Heart left ventricle (tissue), 16 donors: ENCODE measurements at regions not wholly inside any gene's neighbourhood (a gene's known extent, or its start where the extent isn't known, plus 50 kb on each side); places are given as distances from the start of the nearest gene placed in this dataset.

Experiments
- ATAC-seq, 4 donors: fragments of 200-7000 bp; cut with Tn5 transposase; one replicate each; pipeline ENCODE4 v1.9.1; 2020 to 2022; ENCODE audit warnings: moderate library complexity in 4 of 4, mild to moderate bottlenecking in 3 of 4, moderate number of reproducible peaks in 1 of 4
- DNase-seq, 5 donors: peaks; one replicate each; pipeline ENCODE4 v3.0.0-alpha.2; 2020
- H3K27ac ChIP-seq, 12 donors: fragments of 200-600 bp; sonication (generic) in 4 of 12; one replicate each; pipeline versions ENCODE4 v1.5.0 to v1.8.0; 2016 to 2022; ENCODE audit warnings: mild to moderate bottlenecking in 2 of 12
- H3K27me3 ChIP-seq, 9 donors: fragments of 200-600 bp; sonication (generic) in 2 of 9; one replicate each; pipeline versions ENCODE4 v1.5.1 to v1.8.0; 2016 to 2022; ENCODE audit warnings: mild to moderate bottlenecking in 3 of 9
- H3K36me3 ChIP-seq, 9 donors: fragments of 200-600 bp; sonication (generic) in 2 of 9; one replicate each; pipeline versions ENCODE4 v1.5.0 to v1.8.0; 2018 to 2022; ENCODE audit warnings: mild to moderate bottlenecking in 2 of 9
- H3K4me1 ChIP-seq, 12 donors: fragments of 200-600 bp; sonication (generic) in 4 of 12; one replicate each; pipeline versions ENCODE4 v1.5.0 to v1.8.0; 2016 to 2022; ENCODE audit warnings: mild to moderate bottlenecking in 3 of 12
- H3K4me3 ChIP-seq, 12 donors: fragments of 200-600 bp; sonication (generic) in 4 of 12; one replicate each; pipeline versions ENCODE4 v1.5.0 to v1.8.0; 2017 to 2022; ENCODE audit warnings: mild to moderate bottlenecking in 9 of 12, moderate library complexity in 4 of 12
- H3K9me3 ChIP-seq, 12 donors: fragments of 200-600 bp; sonication (generic) in 4 of 12; one replicate each; pipeline versions ENCODE4 v1.5.0 to v1.8.0; 2016 to 2022; ENCODE audit warnings: mild to moderate bottlenecking in 1 of 12
- POLR2A ChIP-seq, 2 donors: fragments of 450-650 bp; IDR thresholded peaks; one replicate each; pipeline ENCODE4 v1.6.1; 2017; ENCODE audit warnings: antibody characterized with exemption in 2 of 2, mild to moderate bottlenecking in 2 of 2, moderate library complexity in 2 of 2
- WGBS, 4 donors: extraction: QIAGEN DNeasy Blood & Tissue Kit in 2 of 4; methylation state at CpG; one replicate each; pipeline versions ENCODE4 v1.1.5 to v1.1.7; 2013 to 2018; 5-methylcytosine and 5-hydroxymethylcytosine counted together
- intact Hi-C, 10 donors: fragments of 100-400 bp; cut with DNase I; formaldehyde crosslinking; loops; one replicate each; pipeline versions ENCODE4 v1.11.1 to v1.14.2; 2022
- TF ChIP-seq, protein P1 (sequence below), 12 donors: fragments of 200-600 bp; sonication (generic) in 4 of 12; IDR thresholded peaks; one replicate each; pipeline versions ENCODE4 v1.5.0 to v1.8.0; 2018 to 2022; ENCODE audit warnings: antibody characterized with exemption in 12 of 12, mild to moderate bottlenecking in 5 of 12
- donor health status: ischemic (EF 13 %, LVEDD 7.1; RV severe dilation, severe dysfunction).
- donor health status: healthy with polysubstance abuse.
- donor health status: DM: no; HTN: yes; CAD: no.
- donor health status: DM: no; HTN: no; CAD: no.
- donor health status: ischemic (EF 25% LVEDD 6.9; RV normal size, moderate dysfunction).
- donor health status: ischemic (EF 25% LVEDD 5.7; RV mildly dilated, moderate dysfunction).
- donor health status: healthy.
- donor health status: DM: yes; HTN: yes; CAD: no.
- donor health status: ischemic (EF 35%, LVEDD 5.7; RV mildly dilated, moderate dysfunction).
- donor health status: nonischemic (EF 11% LVEDD 7.7; RV severe dilation, severe dysfunction).
- donor health status: DM: yes; HTN: yes; CAD: no.
- donor health status: PGD.
- donor health status: ischemic (EF 29% LVEDD 5.4; RV normal size, mild dysfunction).
- donor health status: nonischemic (EF 23%, LVEDD 6.1; RV moderate dilation, normal function).

GRCh38 chr6:62740171-62740570 lies 454.1 kb upstream of the KHDRBS2 start:
- Histone ChIP-seq H3K36me3 (no peaks in the 10 kb centered on the region), H3K27ac (no peak overlapping the region), H3K4me1 (no peaks in the 10 kb centered on the region), H3K9me3 (peaks cover 0 to 4% (median 0%) of the 10 kb centered on the region in 12 donors), H3K4me3 (no peak overlapping the region), H3K27me3 (no peaks in the 10 kb centered on the region)
- intact Hi-C loops: no loop called here
- DNase-seq: no peak
- WGBS, 4 donors: 37 to 60% (median 40%) methylated on average over 2 of the region's 2 CpGs
- TF ChIP-seq, protein P1, sequence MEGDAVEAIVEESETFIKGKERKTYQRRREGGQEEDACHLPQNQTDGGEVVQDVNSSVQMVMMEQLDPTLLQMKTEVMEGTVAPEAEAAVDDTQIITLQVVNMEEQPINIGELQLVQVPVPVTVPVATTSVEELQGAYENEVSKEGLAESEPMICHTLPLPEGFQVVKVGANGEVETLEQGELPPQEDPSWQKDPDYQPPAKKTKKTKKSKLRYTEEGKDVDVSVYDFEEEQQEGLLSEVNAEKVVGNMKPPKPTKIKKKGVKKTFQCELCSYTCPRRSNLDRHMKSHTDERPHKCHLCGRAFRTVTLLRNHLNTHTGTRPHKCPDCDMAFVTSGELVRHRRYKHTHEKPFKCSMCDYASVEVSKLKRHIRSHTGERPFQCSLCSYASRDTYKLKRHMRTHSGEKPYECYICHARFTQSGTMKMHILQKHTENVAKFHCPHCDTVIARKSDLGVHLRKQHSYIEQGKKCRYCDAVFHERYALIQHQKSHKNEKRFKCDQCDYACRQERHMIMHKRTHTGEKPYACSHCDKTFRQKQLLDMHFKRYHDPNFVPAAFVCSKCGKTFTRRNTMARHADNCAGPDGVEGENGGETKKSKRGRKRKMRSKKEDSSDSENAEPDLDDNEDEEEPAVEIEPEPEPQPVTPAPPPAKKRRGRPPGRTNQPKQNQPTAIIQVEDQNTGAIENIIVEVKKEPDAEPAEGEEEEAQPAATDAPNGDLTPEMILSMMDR (IDR thresholded peaks at IDR 0.05): no peak
- no peak for ATAC-seq

GRCh38 chr6:62737792-62738191 lies 451.8 kb upstream of the KHDRBS2 start:
- no peaks in the 10 kb centered on the region for H3K36me3 ChIP-seq
- H3K27me3 ChIP-seq: no peaks in the 10 kb centered on the region
- TF ChIP-seq, protein P1 (IDR thresholded peaks at IDR 0.05): no peak
- TF ChIP-seq POLR2A (IDR thresholded peaks at IDR 0.05): no peak
- peaks cover 0 to 4% (median 0%) of the 10 kb centered on the region in 12 donors for H3K9me3 ChIP-seq
- intact Hi-C loops: no loop called here
- H3K4me3 ChIP-seq: no peak overlapping the region
- WGBS, 4 donors: 59 to 67% (median 61%) methylated on average over 2 of the region's 2 CpGs
- DNase-seq: no peak
- H3K4me1 ChIP-seq: no peaks in the 10 kb centered on the region
- no peak for ATAC-seq
- H3K27ac ChIP-seq: no peak overlapping the region

DNA sequence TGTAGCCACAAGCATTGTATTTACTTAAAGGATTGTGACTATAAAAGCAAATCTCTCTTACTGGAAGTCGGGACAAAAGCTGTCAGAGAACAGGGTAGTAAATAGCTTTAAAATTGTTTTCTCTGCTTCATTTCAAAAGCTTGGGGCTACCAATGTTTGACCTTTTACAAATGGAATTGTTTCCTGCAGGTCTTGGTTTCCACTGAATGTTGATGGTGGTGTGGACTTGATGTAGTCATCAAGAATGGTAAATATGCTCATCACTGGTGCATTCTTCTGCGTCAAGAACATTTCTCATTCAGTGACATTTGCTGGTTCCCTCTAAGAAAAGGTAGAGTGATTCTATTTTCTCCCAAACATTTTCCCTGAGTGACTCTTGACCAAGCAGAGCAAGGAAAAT lies 435.4 kb upstream of the KHDRBS2 start:
- no peaks in the 10 kb centered on the region for H3K4me1 ChIP-seq

GRCh38 chr6:62716719-62717118 lies 430.7 kb upstream of the KHDRBS2 start:
- Histone ChIP-seq H3K9me3 (no peaks in the 10 kb centered on the region), H3K4me1 (no peaks in the 10 kb centered on the region), H3K36me3 (no peaks in the 10 kb centered on the region), H3K27me3 (no peaks in the 10 kb centered on the region), H3K27ac (no peak overlapping the region), H3K4me3 (no peak overlapping the region)
- ATAC-seq (no peak), DNase-seq (no peak)
- intact Hi-C loops: no loop called here
- WGBS, 4 donors: 61 to 89% (median 71%) methylated on average over 3 of the region's 3 CpGs
- no peak for TF ChIP-seq POLR2A (IDR thresholded peaks at IDR 0.05)
- TF ChIP-seq, protein P1 (IDR thresholded peaks at IDR 0.05): no peak

More for the DNA sequence above, 435.4 kb upstream of the KHDRBS2 start:
- H3K36me3 ChIP-seq: no peaks in the 10 kb centered on the region
- 69 to 76% (median 75%) methylated on average over 2 of the region's 2 CpGs for WGBS, 4 donors
- no peak overlapping the region for H3K27ac ChIP-seq
- intact Hi-C loops: no loop called here
- no peaks in the 10 kb centered on the region for H3K27me3 ChIP-seq
- H3K9me3 ChIP-seq: peaks cover 0 to 16% (median 2%) of the 10 kb centered on the region in 12 donors
- no peak for DNase-seq
- no peak overlapping the region for H3K4me3 ChIP-seq
- no peak for ATAC-seq
- TF ChIP-seq, protein P1 (IDR thresholded peaks at IDR 0.05): no peak
- TF ChIP-seq POLR2A (IDR thresholded peaks at IDR 0.05): no peak
